Activated T-cell treated with anti-CD3 and anti-CD28 coated beads, Interleukin-2, amount 50 U/mL, for 4 hours (primary cell): ENCODE measurements at regions not wholly inside any gene's neighbourhood (a gene's known extent, or its start where the extent isn't known, plus 50 kb on each side); places are given as distances from the start of the nearest gene placed in this dataset.
"Not testable (repeated sequence)": the region's sequence is repeated elsewhere in the genome, so short reads cannot be mapped to it uniquely, and the experiment has no call there.

Source experiments
- ATAC-seq, 2 donors: fragments of 200-7000 bp; cut with Tn5 transposase; one replicate each; pipeline ENCODE4 v1.10.0; 2021
- DNase-seq: peaks from one replicate; pipeline ENCODE4 v3.0.0-alpha.2; 2020
- H3K27me3 Mint-ChIP-seq: one replicate; pipeline ENCODE4 v1.8.0; 2021; ENCODE audit warnings: low read depth, mixed read lengths
- H3K36me3 Mint-ChIP-seq: one replicate; pipeline ENCODE4 v1.8.0; 2022; ENCODE audit warnings: mixed read lengths; ENCODE audit not compliant: insufficient read depth
- H3K4me1 Mint-ChIP-seq: one replicate; pipeline ENCODE4 v1.8.0; 2021; ENCODE audit warnings: low read depth, mixed read lengths
- H3K4me3 Mint-ChIP-seq: one replicate; pipeline ENCODE4 v1.8.0; 2021; ENCODE audit warnings: mild to moderate bottlenecking, moderate library complexity, mixed read lengths
- H3K9me3 Mint-ChIP-seq: one replicate; pipeline ENCODE4 v1.8.0; 2021; ENCODE audit warnings: mixed read lengths

- Mint-ChIP-seq H3K4me1 (no peaks in the 10 kb centered on the region), H3K36me3 (no peaks in the 10 kb centered on the region), H3K4me3 (no peak overlapping the region), H3K27me3 (no peaks in the 10 kb centered on the region), H3K9me3 (peaks cover 9% of the 10 kb centered on the region)
- ATAC-seq (no peak), DNase-seq (no peak)
These were observed 826.1 kb upstream of the CNTN5 start for GRCh38 chr11:98194611-98195010.

DNA sequence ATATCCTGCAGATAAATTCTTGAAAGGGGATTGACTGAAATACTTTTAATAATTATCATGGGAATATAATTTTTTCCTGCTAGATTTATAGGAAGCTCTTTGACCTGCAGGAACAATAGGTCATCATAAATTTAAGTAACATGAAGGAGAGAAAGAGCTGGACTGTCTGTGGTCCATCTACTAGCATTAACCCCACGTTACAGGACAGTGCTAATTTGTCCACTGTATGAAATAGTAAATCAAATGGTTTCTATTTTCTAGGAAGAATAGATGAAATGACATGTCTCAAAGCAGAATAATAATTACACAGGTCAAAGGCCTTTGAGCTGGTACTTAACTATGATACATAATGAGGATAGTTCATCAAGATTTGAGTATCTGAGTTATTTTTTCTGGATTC, 825.4 kb upstream of the CNTN5 start:
- no peak for DNase-seq
- H3K36me3 Mint-ChIP-seq, result no peaks in the 10 kb centered on the region
- no peaks in the 10 kb centered on the region for H3K4me1 Mint-ChIP-seq
- peaks cover 6% of the 10 kb centered on the region for H3K9me3 Mint-ChIP-seq
- no peaks in the 10 kb centered on the region for H3K27me3 Mint-ChIP-seq
- no peak for ATAC-seq
- no peak overlapping the region for H3K4me3 Mint-ChIP-seq

GRCh38 chr11:98207086-98207485, 813.7 kb upstream of the CNTN5 start:
- ATAC-seq, result no peak
- DNase-seq, result no peak
- H3K4me1 Mint-ChIP-seq, result no peaks in the 10 kb centered on the region
- no peak overlapping the region for H3K4me3 Mint-ChIP-seq
- no peaks in the 10 kb centered on the region for H3K27me3 Mint-ChIP-seq
- no peaks in the 10 kb centered on the region for H3K36me3 Mint-ChIP-seq
- H3K9me3 Mint-ChIP-seq, result peaks cover 12% of the 10 kb centered on the region

- no peaks in the 10 kb centered on the region for H3K36me3 Mint-ChIP-seq
- DNase-seq, result no peak
- no peak for ATAC-seq
- no peak overlapping the region for H3K4me3 Mint-ChIP-seq
- peaks cover 4% of the 10 kb centered on the region for H3K9me3 Mint-ChIP-seq
- no peaks in the 10 kb centered on the region for H3K27me3 Mint-ChIP-seq
- no peaks in the 10 kb centered on the region for H3K4me1 Mint-ChIP-seq
These were observed 793.5 kb upstream of the CNTN5 start for GRCh38 chr11:98227278-98227677.

- ATAC-seq, result no peak
These were observed 790.1 kb upstream of the CNTN5 start for GRCh38 chr11:98230678-98231077.

DNA sequence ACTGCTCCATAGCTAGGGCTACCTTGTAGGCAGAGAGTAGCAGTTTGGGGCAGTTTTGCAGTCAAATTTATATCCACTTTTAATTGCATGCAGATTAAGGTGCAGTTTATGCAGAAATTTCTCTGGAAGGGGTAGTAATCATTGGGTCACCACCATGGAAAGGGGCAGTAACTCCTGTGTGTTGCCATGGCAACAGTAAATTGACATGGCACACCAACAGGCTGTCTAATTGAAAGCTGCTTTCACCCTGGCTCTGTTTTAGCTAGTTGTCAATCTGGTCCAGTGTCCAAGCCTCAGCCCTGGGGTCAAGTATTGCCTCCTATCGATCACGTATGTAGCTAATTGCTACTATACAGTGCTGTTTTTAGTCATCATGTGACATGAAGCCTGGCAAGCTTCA, 786.1 kb upstream of the CNTN5 start:
- Mint-ChIP-seq H3K4me1 (no peaks in the 10 kb centered on the region), H3K36me3 (no peaks in the 10 kb centered on the region), H3K9me3 (peaks cover 4% of the 10 kb centered on the region), H3K27me3 (no peaks in the 10 kb centered on the region), H3K4me3 (no peak overlapping the region)
- ATAC-seq (no peak), DNase-seq (no peak)

More at GRCh38 chr11:98230678-98231077, 790.1 kb upstream of the CNTN5 start:
- Mint-ChIP-seq H3K4me1 (no peaks in the 10 kb centered on the region), H3K27me3 (no peaks in the 10 kb centered on the region), H3K4me3 (no peak overlapping the region), H3K36me3 (no peaks in the 10 kb centered on the region), H3K9me3 (peaks cover 4% of the 10 kb centered on the region)
- DNase-seq, result no peak

DNA sequence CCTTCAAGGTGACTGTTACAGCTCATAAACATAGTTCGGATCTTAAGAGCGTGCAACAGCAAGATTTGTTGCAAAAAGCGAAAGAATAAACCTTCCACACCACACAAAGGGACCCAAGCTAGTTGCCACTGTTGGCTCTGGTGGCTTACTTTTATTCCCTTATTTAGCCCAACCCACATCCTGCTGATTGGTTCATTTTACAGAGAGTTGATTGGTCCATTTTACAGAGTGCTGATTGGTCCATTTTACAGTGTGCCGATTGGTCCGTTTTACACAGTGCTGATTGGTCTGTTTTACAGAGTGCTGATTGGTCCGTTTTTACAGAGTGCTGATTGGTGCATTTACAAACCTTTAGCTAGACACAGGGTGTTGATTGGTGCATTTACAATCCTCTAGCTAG, 776.9 kb upstream of the CNTN5 start:
- H3K4me3 Mint-ChIP-seq, result no peak overlapping the region
- peaks cover 25% of the 10 kb centered on the region for H3K9me3 Mint-ChIP-seq

GRCh38 chr11:98260983-98261382, 759.8 kb upstream of the CNTN5 start:
- Mint-ChIP-seq H3K9me3 (peaks cover 15% of the 10 kb centered on the region), H3K4me1 (no peaks in the 10 kb centered on the region), H3K27me3 (no peaks in the 10 kb centered on the region), H3K4me3 (no peak overlapping the region), H3K36me3 (no peaks in the 10 kb centered on the region)
- no peak for DNase-seq
- no peak for ATAC-seq

More for the DNA sequence above, 776.9 kb upstream of the CNTN5 start:
- Mint-ChIP-seq H3K27me3 (no peaks in the 10 kb centered on the region), H3K36me3 (no peaks in the 10 kb centered on the region), H3K4me1 (no peaks in the 10 kb centered on the region)
- ATAC-seq, result no peak
- DNase-seq, result no peak

- DNase-seq (no peak), ATAC-seq (no peak)
- peaks cover 3% of the 10 kb centered on the region for H3K9me3 Mint-ChIP-seq
- no peaks in the 10 kb centered on the region for H3K4me1 Mint-ChIP-seq
- no peak overlapping the region for H3K4me3 Mint-ChIP-seq
- H3K27me3 Mint-ChIP-seq, result no peaks in the 10 kb centered on the region
- H3K36me3 Mint-ChIP-seq, result no peaks in the 10 kb centered on the region
These were observed 743.4 kb upstream of the CNTN5 start for GRCh38 chr11:98277251-98277912.

DNA sequence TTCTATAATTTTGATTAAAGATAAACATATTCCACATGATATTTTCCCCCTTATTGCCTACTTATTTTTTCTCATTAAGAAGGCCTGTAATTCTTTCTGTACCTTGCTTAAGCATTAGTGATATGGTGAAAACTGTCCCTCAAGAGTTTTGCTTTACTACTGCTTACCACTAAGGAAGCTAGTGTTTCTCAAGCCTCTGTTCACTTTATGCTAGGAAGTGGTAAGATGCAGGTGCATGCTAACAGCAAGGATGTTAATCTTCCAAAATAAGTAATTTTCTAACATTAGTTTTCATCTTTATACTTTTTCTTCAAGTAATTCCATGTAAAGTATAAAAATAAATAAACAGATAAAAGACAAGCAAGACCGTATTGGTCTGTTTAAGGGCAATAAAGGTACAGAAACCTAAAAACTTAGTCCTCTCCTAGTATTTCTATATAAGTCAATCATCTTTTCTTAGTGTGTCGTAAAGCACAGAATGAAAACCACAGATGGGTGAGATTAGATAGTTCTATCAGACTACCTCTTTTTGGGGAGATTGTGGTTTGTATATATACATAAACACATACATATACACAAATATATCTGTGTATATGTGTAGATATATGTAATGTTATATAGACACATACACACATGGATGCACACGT, 731.0 kb upstream of the CNTN5 start:
- DNase-seq, result no peak
- Mint-ChIP-seq H3K27me3 (no peaks in the 10 kb centered on the region), H3K4me1 (no peaks in the 10 kb centered on the region), H3K4me3 (no peak overlapping the region), H3K36me3 (no peaks in the 10 kb centered on the region), H3K9me3 (peaks cover 19% of the 10 kb centered on the region)
- ATAC-seq, result no peak

GRCh38 chr11:98296091-98296880, 724.5 kb upstream of the CNTN5 start:
- H3K4me3 Mint-ChIP-seq, result no peak overlapping the region
- H3K27me3 Mint-ChIP-seq, result no peaks in the 10 kb centered on the region
- no peak for DNase-seq
- no peak for ATAC-seq
- no peaks in the 10 kb centered on the region for H3K36me3 Mint-ChIP-seq
- no peaks in the 10 kb centered on the region for H3K4me1 Mint-ChIP-seq
- H3K9me3 Mint-ChIP-seq, result peaks cover 20% of the 10 kb centered on the region

GRCh38 chr11:98300719-98301118, 720.0 kb upstream of the CNTN5 start:
- Mint-ChIP-seq H3K36me3 (no peaks in the 10 kb centered on the region), H3K27me3 (no peaks in the 10 kb centered on the region), H3K4me3 (no peak overlapping the region), H3K4me1 (no peaks in the 10 kb centered on the region), H3K9me3 (peaks cover 17% of the 10 kb centered on the region)
- no peak for ATAC-seq
- no peak for DNase-seq

DNA sequence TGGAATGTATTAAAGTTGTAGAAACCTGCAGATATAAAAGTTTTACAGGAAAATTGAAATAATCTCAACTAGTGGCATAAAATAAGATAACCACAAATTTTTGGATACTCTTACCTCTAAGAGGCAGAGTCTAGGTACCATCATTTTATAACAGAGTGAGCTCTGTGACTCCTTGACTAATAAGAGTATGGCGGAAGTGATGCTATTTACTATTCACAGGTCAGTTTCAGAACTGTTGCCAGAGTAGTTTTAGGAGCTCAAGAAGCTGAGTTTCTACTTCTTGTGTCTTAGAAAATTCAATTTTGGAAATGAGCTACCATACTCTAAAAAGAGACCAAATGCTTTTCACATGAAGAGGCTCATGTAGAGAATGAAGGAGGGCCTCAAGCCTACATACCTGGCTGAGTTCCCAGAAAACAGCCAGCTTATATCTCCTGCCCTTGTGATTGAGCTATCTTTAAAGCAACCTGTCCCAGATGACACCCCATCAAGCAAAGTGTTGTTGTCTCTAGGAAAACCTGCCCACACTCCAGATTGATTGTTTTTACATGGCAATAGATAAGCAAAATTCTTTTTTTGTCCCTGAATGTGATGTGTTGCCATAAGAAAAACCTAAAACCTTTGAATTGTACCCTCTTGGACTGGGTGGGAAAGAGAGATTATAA, 712.8 kb upstream of the CNTN5 start:
- Mint-ChIP-seq H3K27me3 (no peaks in the 10 kb centered on the region), H3K36me3 (no peaks in the 10 kb centered on the region), H3K4me1 (no peaks in the 10 kb centered on the region), H3K9me3 (peaks cover 5% of the 10 kb centered on the region), H3K4me3 (no peak overlapping the region)
- no peak for ATAC-seq
- no peak for DNase-seq

GRCh38 chr11:98330306-98330705, 690.4 kb upstream of the CNTN5 start:
- not testable (repeated sequence) for H3K4me3 Mint-ChIP-seq, H3K36me3 Mint-ChIP-seq, H3K27me3 Mint-ChIP-seq, H3K9me3 Mint-ChIP-seq, DNase-seq, H3K4me1 Mint-ChIP-seq, ATAC-seq
